ENCODE measurements at regions not wholly inside any gene's neighbourhood (a gene's known extent, or its start where the extent isn't known, plus 50 kb on each side); places are given as distances from the start of the nearest gene placed in this dataset.

DNA sequence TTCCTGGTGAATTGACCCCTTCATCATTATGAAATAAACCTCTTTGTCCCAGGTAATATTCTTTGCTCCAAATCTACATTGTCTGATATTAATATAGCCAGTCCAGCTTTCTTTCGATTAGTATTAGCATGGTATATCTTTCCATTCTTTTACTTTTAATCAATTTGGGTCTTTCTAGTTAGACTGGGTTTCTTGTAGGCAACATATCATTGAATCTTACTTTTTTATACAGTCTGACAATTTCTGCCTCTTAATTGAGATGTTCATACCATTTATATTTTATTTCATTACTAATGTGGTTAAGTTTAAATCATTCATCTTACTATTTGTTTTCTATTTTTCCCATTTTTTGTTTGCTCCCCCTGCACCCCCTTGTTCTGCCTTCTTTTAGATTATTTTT, 61.7 kb upstream of the LIFR start:
- TF ChIP-seq CTCF (IDR thresholded peaks at IDR 0.05; ENCODE audit: insufficient read depth, low read depth, low read length), result no peak
- TF ChIP-seq EZH2 (IDR thresholded peaks at IDR 0.05; ENCODE audit: insufficient read depth, low read length), result no peak

Data from astrocyte (in vitro differentiated cells and primary cell).